ENCODE measurements at regions not wholly inside any gene's neighbourhood (a gene's known extent, or its start where the extent isn't known, plus 50 kb on each side); places are given as distances from the start of the nearest gene placed in this dataset.

GRCh38 chr2:134123332-134123731 is 130.5 kb upstream of the MGAT5 start:
- TF ChIP-seq POLR2A (IDR thresholded peaks at IDR 0.05): no peak
- TF ChIP-seq, protein P1, sequence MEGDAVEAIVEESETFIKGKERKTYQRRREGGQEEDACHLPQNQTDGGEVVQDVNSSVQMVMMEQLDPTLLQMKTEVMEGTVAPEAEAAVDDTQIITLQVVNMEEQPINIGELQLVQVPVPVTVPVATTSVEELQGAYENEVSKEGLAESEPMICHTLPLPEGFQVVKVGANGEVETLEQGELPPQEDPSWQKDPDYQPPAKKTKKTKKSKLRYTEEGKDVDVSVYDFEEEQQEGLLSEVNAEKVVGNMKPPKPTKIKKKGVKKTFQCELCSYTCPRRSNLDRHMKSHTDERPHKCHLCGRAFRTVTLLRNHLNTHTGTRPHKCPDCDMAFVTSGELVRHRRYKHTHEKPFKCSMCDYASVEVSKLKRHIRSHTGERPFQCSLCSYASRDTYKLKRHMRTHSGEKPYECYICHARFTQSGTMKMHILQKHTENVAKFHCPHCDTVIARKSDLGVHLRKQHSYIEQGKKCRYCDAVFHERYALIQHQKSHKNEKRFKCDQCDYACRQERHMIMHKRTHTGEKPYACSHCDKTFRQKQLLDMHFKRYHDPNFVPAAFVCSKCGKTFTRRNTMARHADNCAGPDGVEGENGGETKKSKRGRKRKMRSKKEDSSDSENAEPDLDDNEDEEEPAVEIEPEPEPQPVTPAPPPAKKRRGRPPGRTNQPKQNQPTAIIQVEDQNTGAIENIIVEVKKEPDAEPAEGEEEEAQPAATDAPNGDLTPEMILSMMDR (IDR thresholded peaks at IDR 0.05): no peak
